MM.1S (cell line): ENCODE measurements at regions not wholly inside any gene's neighbourhood (a gene's known extent, or its start where the extent isn't known, plus 50 kb on each side); places are given as distances from the start of the nearest gene placed in this dataset.

Experiments used
- DNase-seq: peaks from one replicate; pipeline ENCODE4 v3.0.0-alpha.2; 2015
- H2AFZ ChIP-seq: fragments of 300-600 bp; sonication (generic); 2 replicates; pipeline ENCODE4 v1.6.0; 2016; ENCODE audit warnings: antibody characterized with exemption, low read length
- H3F3A ChIP-seq: fragments of 300-600 bp; sonication (generic); 2 replicates; pipeline ENCODE4 v1.6.1; 2016; ENCODE audit warnings: mild to moderate bottlenecking, antibody characterized with exemption, low read length, moderate library complexity, mixed read lengths; ENCODE audit not compliant: insufficient read depth
- H3K27ac ChIP-seq: fragments of 300-600 bp; sonication (generic); 2 replicates; pipeline ENCODE4 v1.5.1; 2016; ENCODE audit warnings: mild to moderate bottlenecking, low read length
- H3K27me3 ChIP-seq: fragments of 300-600 bp; sonication (generic); replicated peaks from 2 replicates; pipeline ENCODE4 v1.6.0; 2016; ENCODE audit warnings: low read length; ENCODE audit not compliant: insufficient read depth
- H3K36me3 ChIP-seq: fragments of 300-600 bp; sonication (generic); replicated peaks from 2 replicates; pipeline ENCODE4 v1.6.1; 2016; ENCODE audit warnings: mild to moderate bottlenecking, low read length, mixed read lengths; ENCODE audit not compliant: insufficient read depth
- H3K4me1 ChIP-seq: fragments of 300-600 bp; sonication (generic); 2 replicates; pipeline ENCODE4 v1.6.1; 2016; ENCODE audit warnings: low read length, mixed read lengths
- H3K4me2 ChIP-seq: fragments of 300-600 bp; sonication (generic); 2 replicates; pipeline ENCODE4 v1.6.0; 2016; ENCODE audit warnings: low read depth, low read length
- H3K4me3 ChIP-seq: fragments of 300-600 bp; sonication (generic); 2 replicates; pipeline ENCODE4 v1.5.1; 2016; ENCODE audit warnings: low read length, mixed read lengths
- H3K79me2 ChIP-seq: fragments of 300-600 bp; sonication (generic); 2 replicates; pipeline ENCODE4 v1.6.1; 2016; ENCODE audit warnings: mixed run types, low read length, mixed read lengths
- H3K9ac ChIP-seq: fragments of 300-600 bp; sonication (generic); 2 replicates; pipeline ENCODE4 v1.6.1; 2016; ENCODE audit warnings: low read length, mixed read lengths
- H3K9me2 ChIP-seq: fragments of 300-600 bp; sonication (generic); replicated peaks from 2 replicates; pipeline ENCODE4 v1.6.1; 2016; ENCODE audit warnings: mild to moderate bottlenecking, low read length, mixed read lengths; ENCODE audit not compliant: insufficient read depth
- H3K9me3 ChIP-seq: fragments of 300-600 bp; sonication (generic); replicated peaks from 2 replicates; pipeline ENCODE4 v1.6.1; 2016; ENCODE audit warnings: mild to moderate bottlenecking, low read length, mixed read lengths; ENCODE audit not compliant: insufficient read depth
- H4K20me1 ChIP-seq: fragments of 300-600 bp; sonication (generic); 2 replicates; pipeline ENCODE4 v1.6.1; 2016; ENCODE audit warnings: mild to moderate bottlenecking, low read length, moderate library complexity, mixed read lengths; ENCODE audit not compliant: insufficient read depth
- EZH2 ChIP-seq: fragments of 300-600 bp; sonication (generic); optimal IDR thresholded peaks from 2 replicates; pipeline ENCODE3; 2017; ENCODE audit warnings: low read depth, mild to moderate bottlenecking, antibody characterized with exemption, low read length, mixed read lengths
- EZH2phosphoT487 ChIP-seq: fragments of 300-600 bp; sonication (generic); IDR thresholded peaks from 2 replicates; pipeline ENCODE4 v1.6.1; 2018; ENCODE audit warnings: antibody characterized with exemption, low read length
- TF ChIP-seq, protein P1 (sequence below): fragments of 300-600 bp; sonication (generic); IDR thresholded peaks from 2 replicates; pipeline ENCODE4 v1.5.1; 2016; ENCODE audit warnings: antibody characterized with exemption, low read length, mixed read lengths

DNA sequence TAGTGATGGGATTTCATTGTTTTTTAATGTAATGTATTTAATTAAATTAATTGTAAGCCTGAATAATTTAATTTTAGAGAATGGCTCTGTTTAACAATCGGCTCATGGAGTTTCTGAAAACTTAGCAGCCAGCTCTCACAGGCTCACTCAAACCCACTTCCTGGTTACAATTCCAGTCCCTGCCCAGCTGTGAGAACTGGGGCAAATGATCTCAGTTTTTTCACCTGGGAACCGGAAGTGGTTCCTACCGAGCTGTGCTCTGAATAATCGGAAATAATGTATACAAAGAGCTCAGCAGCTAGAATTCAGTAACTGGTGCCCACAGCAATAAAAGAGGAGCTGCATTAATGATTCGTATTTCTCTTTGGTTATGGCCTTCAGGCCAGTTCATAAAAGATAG, 244.3 kb upstream of the MCTP2 start:
- Histone ChIP-seq H3F3A (no peaks in the 10 kb centered on the region), H2AFZ (peak overlapping the region; percentile 37; the same call in 1 of the 2 replicates), H3K27ac (no peak overlapping the region), H4K20me1 (no peaks in the 10 kb centered on the region), H3K79me2 (no peaks in the 10 kb centered on the region), H3K36me3 (no peaks in the 10 kb centered on the region), H3K4me1 (no peaks in the 10 kb centered on the region), H3K27me3 (no peaks in the 10 kb centered on the region), H3K4me3 (no peak overlapping the region), H3K4me2 (no peak overlapping the region), H3K9me3 (no peaks in the 10 kb centered on the region), H3K9me2 (no peaks in the 10 kb centered on the region), H3K9ac (no peak overlapping the region)
- TF ChIP-seq EZH2phosphoT487, result no peak
- no peak for TF ChIP-seq EZH2
- TF ChIP-seq, protein P1, sequence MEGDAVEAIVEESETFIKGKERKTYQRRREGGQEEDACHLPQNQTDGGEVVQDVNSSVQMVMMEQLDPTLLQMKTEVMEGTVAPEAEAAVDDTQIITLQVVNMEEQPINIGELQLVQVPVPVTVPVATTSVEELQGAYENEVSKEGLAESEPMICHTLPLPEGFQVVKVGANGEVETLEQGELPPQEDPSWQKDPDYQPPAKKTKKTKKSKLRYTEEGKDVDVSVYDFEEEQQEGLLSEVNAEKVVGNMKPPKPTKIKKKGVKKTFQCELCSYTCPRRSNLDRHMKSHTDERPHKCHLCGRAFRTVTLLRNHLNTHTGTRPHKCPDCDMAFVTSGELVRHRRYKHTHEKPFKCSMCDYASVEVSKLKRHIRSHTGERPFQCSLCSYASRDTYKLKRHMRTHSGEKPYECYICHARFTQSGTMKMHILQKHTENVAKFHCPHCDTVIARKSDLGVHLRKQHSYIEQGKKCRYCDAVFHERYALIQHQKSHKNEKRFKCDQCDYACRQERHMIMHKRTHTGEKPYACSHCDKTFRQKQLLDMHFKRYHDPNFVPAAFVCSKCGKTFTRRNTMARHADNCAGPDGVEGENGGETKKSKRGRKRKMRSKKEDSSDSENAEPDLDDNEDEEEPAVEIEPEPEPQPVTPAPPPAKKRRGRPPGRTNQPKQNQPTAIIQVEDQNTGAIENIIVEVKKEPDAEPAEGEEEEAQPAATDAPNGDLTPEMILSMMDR, result no peak
- DNase-seq, result peak; percentile 49

DNA sequence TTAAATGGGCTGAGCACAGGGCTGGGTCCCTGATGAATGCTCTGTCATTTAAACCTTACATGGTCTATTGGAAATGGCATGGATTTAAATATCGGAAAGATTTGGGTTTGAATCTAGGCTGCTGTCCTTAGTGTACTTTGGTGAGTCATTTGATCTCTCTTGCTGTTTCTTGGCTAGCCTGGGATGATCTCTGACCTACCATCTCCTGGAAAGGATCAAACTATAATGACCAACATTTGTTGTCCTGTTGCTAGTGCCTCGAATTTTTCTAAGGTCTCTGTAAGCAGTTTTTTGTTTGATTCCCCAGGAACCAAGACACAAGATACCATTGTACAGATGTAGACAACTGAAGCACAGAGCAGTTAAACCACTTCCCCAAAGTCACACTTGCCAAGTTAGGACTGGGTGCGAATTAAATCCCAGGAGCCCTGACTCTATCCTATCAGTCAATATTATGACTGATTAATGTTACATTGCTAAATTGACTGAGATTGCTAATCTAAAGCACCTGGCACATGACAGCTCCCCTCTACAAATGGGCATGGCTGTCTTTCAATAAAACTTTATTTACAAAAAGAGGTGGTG, 244.9 kb upstream of the MCTP2 start:
- H3K4me1 ChIP-seq, result no peaks in the 10 kb centered on the region
- H3K9ac ChIP-seq, result no peak overlapping the region
- TF ChIP-seq, protein P1, result no peak
- TF ChIP-seq EZH2 (no peak), EZH2phosphoT487 (no peak)
- no peak overlapping the region for H3K27ac ChIP-seq
- H3K36me3 ChIP-seq, result no peaks in the 10 kb centered on the region
- no peak overlapping the region for H3K4me2 ChIP-seq
- no peak overlapping the region for H3K4me3 ChIP-seq
- H3K9me3 ChIP-seq, result no peaks in the 10 kb centered on the region
- no peaks in the 10 kb centered on the region for H3F3A ChIP-seq
- H3K79me2 ChIP-seq, result no peaks in the 10 kb centered on the region
- no peaks in the 10 kb centered on the region for H4K20me1 ChIP-seq
- no peak overlapping the region for H2AFZ ChIP-seq
- H3K27me3 ChIP-seq, result no peaks in the 10 kb centered on the region
- H3K9me2 ChIP-seq, result no peaks in the 10 kb centered on the region
- DNase-seq, result no peak

DNA sequence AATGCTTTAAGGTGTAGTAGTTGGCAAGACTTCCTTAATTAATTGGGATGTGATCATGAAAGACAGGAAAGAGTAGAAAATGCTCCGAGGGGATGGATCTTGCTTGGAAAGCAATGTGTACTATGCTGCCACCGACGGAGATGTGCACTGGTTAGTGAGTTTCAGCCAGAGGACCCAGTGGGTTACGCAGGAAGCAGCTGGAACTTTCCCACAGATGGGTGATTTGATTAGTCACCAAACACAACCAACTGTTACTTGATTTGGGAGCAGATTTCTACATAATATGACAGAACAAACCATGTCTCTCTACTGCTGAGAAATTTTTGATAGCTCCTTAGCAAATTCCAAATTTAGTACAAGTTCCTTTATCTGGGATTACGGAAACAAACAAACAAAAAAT, 245.4 kb upstream of the MCTP2 start:
- no peaks in the 10 kb centered on the region for H4K20me1 ChIP-seq

More for the DNA sequence above, 245.4 kb upstream of the MCTP2 start:
- H3K79me2 ChIP-seq, result no peaks in the 10 kb centered on the region
- no peak overlapping the region for H2AFZ ChIP-seq
- no peak overlapping the region for H3K27ac ChIP-seq
- no peaks in the 10 kb centered on the region for H3K9me3 ChIP-seq
- H3K4me1 ChIP-seq, result no peaks in the 10 kb centered on the region
- DNase-seq, result no peak
- no peaks in the 10 kb centered on the region for H3K27me3 ChIP-seq
- no peak overlapping the region for H3K4me3 ChIP-seq
- TF ChIP-seq EZH2phosphoT487 (no peak), EZH2 (no peak)
- TF ChIP-seq, protein P1, result no peak
- H3K4me2 ChIP-seq, result no peak overlapping the region
- no peaks in the 10 kb centered on the region for H3K36me3 ChIP-seq
- H3K9me2 ChIP-seq, result no peaks in the 10 kb centered on the region
- H3K9ac ChIP-seq, result no peak overlapping the region
- H3F3A ChIP-seq, result no peaks in the 10 kb centered on the region
